ENCODE measurements at regions not wholly inside any gene's neighbourhood (a gene's known extent, or its start where the extent isn't known, plus 50 kb on each side); places are given as distances from the start of the nearest gene placed in this dataset.

DNA sequence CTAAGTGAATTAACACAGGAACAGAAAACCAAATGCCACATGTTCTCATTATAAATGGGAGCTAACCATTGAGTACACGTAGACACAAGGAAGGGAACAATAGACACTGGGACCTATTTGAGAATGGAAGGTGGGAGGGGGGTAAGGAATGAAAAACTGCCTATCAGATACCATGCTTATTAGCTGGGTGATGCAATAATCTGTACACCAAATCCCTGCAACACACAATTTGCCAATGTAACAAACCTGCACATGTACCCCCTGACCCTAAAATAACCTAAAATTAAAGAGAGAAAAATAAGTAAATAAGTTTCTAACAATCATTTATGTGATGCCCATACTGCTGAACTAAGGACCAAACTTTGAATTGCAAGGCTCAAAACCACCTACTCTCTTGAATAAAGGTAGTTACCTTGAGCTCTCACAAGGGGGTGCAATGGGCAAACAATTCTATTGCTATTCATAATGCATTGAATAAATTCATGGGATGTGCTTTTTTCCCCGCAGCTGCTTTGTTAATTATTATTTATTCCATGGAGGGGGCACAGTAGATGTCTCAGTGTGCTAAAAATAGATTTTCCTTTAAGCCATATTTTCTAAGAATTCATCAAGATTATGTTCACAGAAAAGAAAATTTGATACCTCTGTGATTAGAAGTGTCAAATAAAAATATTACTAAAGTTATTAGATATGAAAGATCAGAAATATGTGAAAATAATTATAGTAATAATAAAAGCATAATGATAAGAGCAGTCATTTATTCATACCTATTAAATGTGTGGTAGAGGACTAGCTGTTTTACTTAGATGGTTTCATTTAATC is 76.2 kb upstream of the PTPN3 start:
- no peak overlapping the region for H3K27ac Mint-ChIP-seq
- no peak for DNase-seq (ENCODE audit: low spot score in 2 of 2, unreplicated experiment in 2 of 2)
- TF ChIP-seq, protein P1, sequence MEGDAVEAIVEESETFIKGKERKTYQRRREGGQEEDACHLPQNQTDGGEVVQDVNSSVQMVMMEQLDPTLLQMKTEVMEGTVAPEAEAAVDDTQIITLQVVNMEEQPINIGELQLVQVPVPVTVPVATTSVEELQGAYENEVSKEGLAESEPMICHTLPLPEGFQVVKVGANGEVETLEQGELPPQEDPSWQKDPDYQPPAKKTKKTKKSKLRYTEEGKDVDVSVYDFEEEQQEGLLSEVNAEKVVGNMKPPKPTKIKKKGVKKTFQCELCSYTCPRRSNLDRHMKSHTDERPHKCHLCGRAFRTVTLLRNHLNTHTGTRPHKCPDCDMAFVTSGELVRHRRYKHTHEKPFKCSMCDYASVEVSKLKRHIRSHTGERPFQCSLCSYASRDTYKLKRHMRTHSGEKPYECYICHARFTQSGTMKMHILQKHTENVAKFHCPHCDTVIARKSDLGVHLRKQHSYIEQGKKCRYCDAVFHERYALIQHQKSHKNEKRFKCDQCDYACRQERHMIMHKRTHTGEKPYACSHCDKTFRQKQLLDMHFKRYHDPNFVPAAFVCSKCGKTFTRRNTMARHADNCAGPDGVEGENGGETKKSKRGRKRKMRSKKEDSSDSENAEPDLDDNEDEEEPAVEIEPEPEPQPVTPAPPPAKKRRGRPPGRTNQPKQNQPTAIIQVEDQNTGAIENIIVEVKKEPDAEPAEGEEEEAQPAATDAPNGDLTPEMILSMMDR (IDR thresholded peaks at IDR 0.05; ENCODE audit: unreplicated experiment) = peak; percentile 79
- H3K4me1 Mint-ChIP-seq = peaks cover 6% of the 10 kb centered on the region
- no peak overlapping the region for H3K4me3 Mint-ChIP-seq
- peaks cover 6% of the 10 kb centered on the region for H3K36me3 Mint-ChIP-seq
- H3K27me3 Mint-ChIP-seq (ENCODE audit: low read depth) = no peaks in the 10 kb centered on the region
- H3K9me3 Mint-ChIP-seq = peaks cover 29% of the 10 kb centered on the region

DNA sequence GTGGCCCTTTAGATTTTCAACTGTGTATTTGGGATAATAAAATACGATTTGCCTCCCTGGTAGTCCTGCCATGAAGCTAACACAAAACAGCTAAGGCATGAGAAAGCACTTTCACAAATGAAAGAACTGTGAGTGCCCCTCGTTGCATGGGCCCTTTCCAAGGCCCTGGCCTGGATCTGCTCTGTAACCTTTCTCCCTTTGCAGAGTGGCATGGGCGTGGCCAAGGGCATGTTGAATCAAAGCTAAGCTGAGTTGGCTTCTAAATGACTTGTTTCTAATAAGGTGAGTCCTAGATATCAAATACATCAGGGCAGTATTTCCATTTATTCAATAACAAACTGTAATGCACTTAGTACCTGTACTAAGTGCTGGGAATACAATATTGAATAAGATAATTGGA is 78.7 kb upstream of the PTPN3 start:
- TF ChIP-seq, protein P1 (IDR thresholded peaks at IDR 0.05; ENCODE audit: unreplicated experiment) = no peak
- DNase-seq (ENCODE audit: low spot score in 2 of 2, unreplicated experiment in 2 of 2) = no peak
- no peaks in the 10 kb centered on the region for H3K36me3 Mint-ChIP-seq
- no peak overlapping the region for H3K4me3 Mint-ChIP-seq
- H3K9me3 Mint-ChIP-seq = peaks cover 11% of the 10 kb centered on the region
- H3K4me1 Mint-ChIP-seq = peaks cover 13% of the 10 kb centered on the region
- no peaks in the 10 kb centered on the region for H3K27me3 Mint-ChIP-seq (ENCODE audit: low read depth)
- H3K27ac Mint-ChIP-seq = no peak overlapping the region

- no peak overlapping the region for H3K4me3 Mint-ChIP-seq
- TF ChIP-seq, protein P1 (IDR thresholded peaks at IDR 0.05; ENCODE audit: unreplicated experiment) = no peak
- H3K27ac Mint-ChIP-seq = peak overlapping the region; percentile 30
- peaks cover 1% of the 10 kb centered on the region for H3K36me3 Mint-ChIP-seq
- H3K27me3 Mint-ChIP-seq (ENCODE audit: low read depth) = no peaks in the 10 kb centered on the region
- H3K9me3 Mint-ChIP-seq = peaks cover 11% of the 10 kb centered on the region
- peaks cover 13% of the 10 kb centered on the region for H3K4me1 Mint-ChIP-seq
- DNase-seq (ENCODE audit: low spot score in 2 of 2, unreplicated experiment in 2 of 2) = no peak
Measured at GRCh38 chr9:109579191-109579948, 81.3 kb upstream of the PTPN3 start.

- Mint-ChIP-seq H3K36me3 (peaks cover 1% of the 10 kb centered on the region), H3K27ac (no peak overlapping the region), H3K27me3 (ENCODE audit: low read depth) (no peaks in the 10 kb centered on the region), H3K4me3 (no peak overlapping the region), H3K4me1 (peaks cover 17% of the 10 kb centered on the region), H3K9me3 (peaks cover 4% of the 10 kb centered on the region)
- TF ChIP-seq, protein P1 (IDR thresholded peaks at IDR 0.05; ENCODE audit: unreplicated experiment) = no peak
- no peak for DNase-seq (ENCODE audit: low spot score in 2 of 2, unreplicated experiment in 2 of 2)
Measured at GRCh38 chr9:109582386-109582785, 84.3 kb upstream of the PTPN3 start.

DNA sequence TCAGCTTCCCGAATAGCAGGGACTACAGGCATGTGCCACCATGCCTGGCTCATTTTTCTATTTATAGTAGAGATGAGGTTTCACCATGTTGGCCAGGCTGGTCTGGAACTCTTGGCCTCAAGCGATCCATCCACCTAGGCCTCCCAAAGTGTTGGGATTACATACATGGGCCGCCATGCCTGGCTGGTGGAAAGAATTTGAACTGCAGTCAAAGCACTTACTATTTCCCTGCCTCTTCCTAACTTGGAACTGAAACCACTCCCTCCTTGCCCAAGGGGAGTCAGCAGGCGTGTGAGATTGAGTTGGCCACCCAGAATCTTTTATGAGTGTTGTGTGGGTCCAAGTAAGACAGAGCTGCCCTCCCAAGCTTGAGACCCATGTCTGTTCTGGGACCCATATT is 86.1 kb upstream of the PTPN3 start:
- DNase-seq (ENCODE audit: low spot score in 2 of 2, unreplicated experiment in 2 of 2) = no peak
- Mint-ChIP-seq H3K9me3 (peaks cover 10% of the 10 kb centered on the region), H3K27ac (no peak overlapping the region), H3K4me1 (peaks cover 12% of the 10 kb centered on the region), H3K36me3 (peaks cover 6% of the 10 kb centered on the region), H3K27me3 (ENCODE audit: low read depth) (no peaks in the 10 kb centered on the region), H3K4me3 (no peak overlapping the region)
- TF ChIP-seq, protein P1 (IDR thresholded peaks at IDR 0.05; ENCODE audit: unreplicated experiment) = no peak

Data from mesothelial cell of epicardium (in vitro differentiated cells).